ENCODE measurements at regions not wholly inside any gene's neighbourhood (a gene's known extent, or its start where the extent isn't known, plus 50 kb on each side); places are given as distances from the start of the nearest gene placed in this dataset.

DNA sequence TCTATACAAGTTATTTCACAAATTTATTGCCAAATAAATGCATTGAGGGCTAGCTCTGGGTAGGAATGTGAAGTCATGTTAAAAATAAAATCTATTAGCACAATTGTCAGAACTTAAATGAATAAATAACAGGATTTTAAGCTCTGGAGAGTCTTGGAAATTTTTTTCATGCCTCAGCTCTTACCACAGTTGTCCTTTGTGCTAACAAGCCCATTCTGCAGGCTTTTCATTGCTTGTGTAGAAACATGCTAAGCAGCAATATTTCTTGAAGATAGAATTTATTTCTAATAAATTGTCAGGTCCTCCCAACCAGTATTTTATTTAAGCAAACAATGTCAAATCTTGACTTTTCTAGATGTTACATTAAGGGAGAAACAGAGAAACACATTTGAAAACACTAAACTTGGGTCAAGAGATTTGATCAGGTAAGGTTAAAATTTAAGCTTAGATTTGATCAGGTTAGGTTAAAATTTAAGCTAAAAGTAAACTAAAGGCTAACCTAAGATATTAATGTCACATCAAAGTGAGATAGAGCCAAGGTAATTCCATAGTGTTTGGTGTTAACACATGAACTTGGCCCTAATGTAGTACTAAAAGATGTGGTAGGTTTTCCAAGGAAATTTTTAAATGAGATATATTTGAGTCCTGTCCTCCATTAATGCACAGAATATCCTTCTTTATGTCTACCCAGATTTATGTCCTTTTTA, 179.1 kb upstream of the IL1RAPL1 start:
- POLR2A ChIA-PET: no interaction called here

DNA sequence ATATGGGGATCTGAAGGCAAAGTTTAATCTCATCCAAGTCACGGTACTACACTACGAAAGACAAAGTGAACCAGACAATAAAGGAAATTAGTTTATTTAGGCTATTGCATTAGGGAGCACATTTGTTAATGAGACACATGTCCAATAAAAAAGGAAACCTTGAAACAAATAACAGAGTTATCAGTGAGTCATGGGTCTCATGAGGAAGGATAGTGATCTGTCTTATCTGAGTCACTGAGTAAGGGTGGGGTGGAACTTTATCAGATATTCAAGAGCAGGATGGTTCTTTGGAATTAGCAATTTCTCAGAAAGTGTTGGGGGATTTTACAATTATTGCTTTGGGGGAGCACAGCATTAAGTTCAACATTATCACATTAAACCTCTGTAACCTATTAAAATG, 188.9 kb upstream of the IL1RAPL1 start:
- Histone ChIP-seq H3K9ac (ENCODE audit: low read length) (no peak overlapping the region), H3K79me2 (ENCODE audit: control insufficient read depth, insufficient read depth, low read length) (no peaks in the 10 kb centered on the region), H3K27me3 (replicated peaks in 1 of 4; ENCODE audit: control extremely low read depth in 1 of 4, control insufficient read depth in 3 of 4, insufficient read depth in 4 of 4, low read length in 3 of 4) (no peaks in the 10 kb centered on the region), H4K20me1 (ENCODE audit: control insufficient read depth, insufficient read depth, low read length, poor library complexity, severe bottlenecking) (no peaks in the 10 kb centered on the region), H2AFZ (ENCODE audit: insufficient read depth, low read depth, low read length, poor library complexity, severe bottlenecking) (no peak overlapping the region), H3K9me3 (ENCODE audit: control extremely low read depth in 1 of 3, control insufficient read depth in 2 of 3, insufficient read depth in 1 of 3, low read length in 2 of 3) (no peaks in the 10 kb centered on the region), H3K36me3 (replicated peaks in 1 of 2; ENCODE audit: control extremely low read depth in 1 of 2, control insufficient read depth in 1 of 2, extremely low read depth in 1 of 2, insufficient read depth in 2 of 2, low read length in 1 of 2) (no peaks in the 10 kb centered on the region), H3K4me3 (ENCODE audit: control extremely low read depth in 1 of 5, extremely low read depth in 1 of 5, insufficient read depth in 1 of 5, low read depth in 2 of 5, low read length in 4 of 5) (no peak overlapping the region), H3K4me2 (replicated peaks; ENCODE audit: low read depth, low read length, poor library complexity, severe bottlenecking) (no peak overlapping the region), H3K4me1 (ENCODE audit: control insufficient read depth in 2 of 2, insufficient read depth in 2 of 2, low read length in 2 of 2) (no peaks in the 10 kb centered on the region), H3K27ac (ENCODE audit: low read length in 2 of 2) (no peak overlapping the region)
- CTCF ChIA-PET: no interaction called here
- POLR2A ChIA-PET: no interaction called here
- TF ChIP-seq EZH2 (IDR thresholded peaks at IDR 0.05; ENCODE audit: borderline replicate concordance, insufficient read depth, low read depth, low read length, poor library complexity, severe bottlenecking) (no peak), CTCF (IDR thresholded peaks at IDR 0.05) (no peak)
- WGBS (ENCODE audit: insufficient coverage): no CpG with 5 or more reads among the region's 2 CpGs
- no peak overlapping the region for H3K27ac Mint-ChIP-seq
- H3K27me3 Mint-ChIP-seq: no peaks in the 10 kb centered on the region
- no peak overlapping the region for H3K4me3 Mint-ChIP-seq
- intact Hi-C loops (cut with micrococcal nuclease): no loop called here
- no peaks in the 10 kb centered on the region for H3K9me3 Mint-ChIP-seq (ENCODE audit: insufficient read depth)
- ATAC-seq (ENCODE audit: low read depth) (no peak), DNase-seq (no peak)
- no peaks in the 10 kb centered on the region for H3K4me1 Mint-ChIP-seq

More for the DNA sequence above, 179.1 kb upstream of the IL1RAPL1 start:
- Histone ChIP-seq H3K4me3 (ENCODE audit: control extremely low read depth in 1 of 5, extremely low read depth in 1 of 5, insufficient read depth in 1 of 5, low read depth in 2 of 5, low read length in 4 of 5) (no peak overlapping the region), H2AFZ (ENCODE audit: insufficient read depth, low read depth, low read length, poor library complexity, severe bottlenecking) (no peak overlapping the region), H3K36me3 (replicated peaks in 1 of 2; ENCODE audit: control extremely low read depth in 1 of 2, control insufficient read depth in 1 of 2, extremely low read depth in 1 of 2, insufficient read depth in 2 of 2, low read length in 1 of 2) (no peaks in the 10 kb centered on the region), H3K4me2 (replicated peaks; ENCODE audit: low read depth, low read length, poor library complexity, severe bottlenecking) (no peak overlapping the region), H3K27ac (ENCODE audit: low read length in 2 of 2) (no peak overlapping the region), H3K9ac (ENCODE audit: low read length) (no peak overlapping the region), H3K27me3 (replicated peaks in 1 of 4; ENCODE audit: control extremely low read depth in 1 of 4, control insufficient read depth in 3 of 4, insufficient read depth in 4 of 4, low read length in 3 of 4) (no peaks in the 10 kb centered on the region), H3K79me2 (ENCODE audit: control insufficient read depth, insufficient read depth, low read length) (no peaks in the 10 kb centered on the region), H4K20me1 (ENCODE audit: control insufficient read depth, insufficient read depth, low read length, poor library complexity, severe bottlenecking) (no peaks in the 10 kb centered on the region), H3K9me3 (ENCODE audit: control extremely low read depth in 1 of 3, control insufficient read depth in 2 of 3, insufficient read depth in 1 of 3, low read length in 2 of 3) (no peaks in the 10 kb centered on the region), H3K4me1 (ENCODE audit: control insufficient read depth in 2 of 2, insufficient read depth in 2 of 2, low read length in 2 of 2) (no peaks in the 10 kb centered on the region)
- no peaks in the 10 kb centered on the region for H3K27me3 Mint-ChIP-seq
- CTCF ChIA-PET: no interaction called here
- H3K4me3 Mint-ChIP-seq: no peak overlapping the region
- TF ChIP-seq CTCF (IDR thresholded peaks at IDR 0.05): no peak
- no peak for TF ChIP-seq EZH2 (IDR thresholded peaks at IDR 0.05; ENCODE audit: borderline replicate concordance, insufficient read depth, low read depth, low read length, poor library complexity, severe bottlenecking)
- ATAC-seq (ENCODE audit: low read depth) (no peak), DNase-seq (no peak)
- intact Hi-C loops (cut with micrococcal nuclease): no loop called here
- no peak overlapping the region for H3K27ac Mint-ChIP-seq
- no peaks in the 10 kb centered on the region for H3K4me1 Mint-ChIP-seq
- H3K9me3 Mint-ChIP-seq (ENCODE audit: insufficient read depth): no peaks in the 10 kb centered on the region
